ENCODE measurements at regions not wholly inside any gene's neighbourhood (a gene's known extent, or its start where the extent isn't known, plus 50 kb on each side); places are given as distances from the start of the nearest gene placed in this dataset.

DNA sequence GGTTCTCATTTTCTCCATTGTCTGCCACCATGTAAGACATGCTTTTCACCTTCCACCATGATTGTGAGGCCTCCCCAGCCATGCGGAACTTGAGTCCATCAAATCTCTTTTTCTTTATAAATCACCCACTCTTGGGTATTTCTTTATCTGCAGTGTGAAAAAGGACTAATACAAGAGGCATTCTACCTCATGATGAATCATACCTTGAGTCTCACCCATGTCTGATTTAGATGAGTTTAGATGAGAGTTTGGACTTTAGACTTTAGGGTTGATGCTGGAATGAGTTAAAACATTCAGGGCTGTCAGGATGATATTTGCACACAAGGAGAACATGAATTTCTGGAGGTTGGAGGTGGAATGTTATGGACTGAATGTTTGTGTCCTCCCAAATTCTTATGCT lies 545.6 kb downstream of the C6orf118 start:
- Histone ChIP-seq H3K79me2 (replicated peaks; ENCODE audit: insufficient read depth, low read length) (no peaks in the 10 kb centered on the region), H3K27me3 (ENCODE audit: insufficient read depth, low read depth, low read length) (no peaks in the 10 kb centered on the region), H3K9ac (ENCODE audit: low read length) (no peak overlapping the region), H3K4me3 (ENCODE audit: low read length) (no peak overlapping the region), H3K9me3 (ENCODE audit: low read length) (no peaks in the 10 kb centered on the region), H3F3A (ENCODE audit: insufficient read depth, low read length, poor library complexity, severe bottlenecking) (no peaks in the 10 kb centered on the region), H3K4me2 (ENCODE audit: low read length) (no peak overlapping the region), H4K20me1 (ENCODE audit: insufficient read depth) (no peaks in the 10 kb centered on the region), H3K27ac (ENCODE audit: low read length) (no peak overlapping the region), H2AFZ (ENCODE audit: low read depth, low read length) (no peak overlapping the region), H3K9me2 (ENCODE audit: insufficient read depth, low read length) (no peaks in the 10 kb centered on the region), H3K36me3 (ENCODE audit: insufficient read depth, low read length) (no peaks in the 10 kb centered on the region)
- TF ChIP-seq SMC3 (conservative IDR thresholded peaks at IDR 0.05; ENCODE audit: poor library complexity) (no peak), EP300 (conservative IDR thresholded peaks at IDR 0.05; ENCODE audit: poor library complexity, severe bottlenecking) (no peak), TAF1 (IDR thresholded peaks at IDR 0.05; ENCODE audit: low read depth) (no peak), POLR2AphosphoS5 (IDR thresholded peaks at IDR 0.05) (no peak), RAD21 (conservative IDR thresholded peaks at IDR 0.05) (no peak), MXI1 (conservative IDR thresholded peaks at IDR 0.05; ENCODE audit: poor library complexity, severe bottlenecking) (no peak), EZH2 (IDR thresholded peaks at IDR 0.05; ENCODE audit: borderline replicate concordance, insufficient read depth, low read length, poor library complexity, severe bottlenecking) (no peak)
- TF ChIP-seq, protein P1, sequence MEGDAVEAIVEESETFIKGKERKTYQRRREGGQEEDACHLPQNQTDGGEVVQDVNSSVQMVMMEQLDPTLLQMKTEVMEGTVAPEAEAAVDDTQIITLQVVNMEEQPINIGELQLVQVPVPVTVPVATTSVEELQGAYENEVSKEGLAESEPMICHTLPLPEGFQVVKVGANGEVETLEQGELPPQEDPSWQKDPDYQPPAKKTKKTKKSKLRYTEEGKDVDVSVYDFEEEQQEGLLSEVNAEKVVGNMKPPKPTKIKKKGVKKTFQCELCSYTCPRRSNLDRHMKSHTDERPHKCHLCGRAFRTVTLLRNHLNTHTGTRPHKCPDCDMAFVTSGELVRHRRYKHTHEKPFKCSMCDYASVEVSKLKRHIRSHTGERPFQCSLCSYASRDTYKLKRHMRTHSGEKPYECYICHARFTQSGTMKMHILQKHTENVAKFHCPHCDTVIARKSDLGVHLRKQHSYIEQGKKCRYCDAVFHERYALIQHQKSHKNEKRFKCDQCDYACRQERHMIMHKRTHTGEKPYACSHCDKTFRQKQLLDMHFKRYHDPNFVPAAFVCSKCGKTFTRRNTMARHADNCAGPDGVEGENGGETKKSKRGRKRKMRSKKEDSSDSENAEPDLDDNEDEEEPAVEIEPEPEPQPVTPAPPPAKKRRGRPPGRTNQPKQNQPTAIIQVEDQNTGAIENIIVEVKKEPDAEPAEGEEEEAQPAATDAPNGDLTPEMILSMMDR (IDR thresholded peaks at IDR 0.05; ENCODE audit: poor library complexity, severe bottlenecking), result no peak
- TF ChIP-seq, protein P2, sequence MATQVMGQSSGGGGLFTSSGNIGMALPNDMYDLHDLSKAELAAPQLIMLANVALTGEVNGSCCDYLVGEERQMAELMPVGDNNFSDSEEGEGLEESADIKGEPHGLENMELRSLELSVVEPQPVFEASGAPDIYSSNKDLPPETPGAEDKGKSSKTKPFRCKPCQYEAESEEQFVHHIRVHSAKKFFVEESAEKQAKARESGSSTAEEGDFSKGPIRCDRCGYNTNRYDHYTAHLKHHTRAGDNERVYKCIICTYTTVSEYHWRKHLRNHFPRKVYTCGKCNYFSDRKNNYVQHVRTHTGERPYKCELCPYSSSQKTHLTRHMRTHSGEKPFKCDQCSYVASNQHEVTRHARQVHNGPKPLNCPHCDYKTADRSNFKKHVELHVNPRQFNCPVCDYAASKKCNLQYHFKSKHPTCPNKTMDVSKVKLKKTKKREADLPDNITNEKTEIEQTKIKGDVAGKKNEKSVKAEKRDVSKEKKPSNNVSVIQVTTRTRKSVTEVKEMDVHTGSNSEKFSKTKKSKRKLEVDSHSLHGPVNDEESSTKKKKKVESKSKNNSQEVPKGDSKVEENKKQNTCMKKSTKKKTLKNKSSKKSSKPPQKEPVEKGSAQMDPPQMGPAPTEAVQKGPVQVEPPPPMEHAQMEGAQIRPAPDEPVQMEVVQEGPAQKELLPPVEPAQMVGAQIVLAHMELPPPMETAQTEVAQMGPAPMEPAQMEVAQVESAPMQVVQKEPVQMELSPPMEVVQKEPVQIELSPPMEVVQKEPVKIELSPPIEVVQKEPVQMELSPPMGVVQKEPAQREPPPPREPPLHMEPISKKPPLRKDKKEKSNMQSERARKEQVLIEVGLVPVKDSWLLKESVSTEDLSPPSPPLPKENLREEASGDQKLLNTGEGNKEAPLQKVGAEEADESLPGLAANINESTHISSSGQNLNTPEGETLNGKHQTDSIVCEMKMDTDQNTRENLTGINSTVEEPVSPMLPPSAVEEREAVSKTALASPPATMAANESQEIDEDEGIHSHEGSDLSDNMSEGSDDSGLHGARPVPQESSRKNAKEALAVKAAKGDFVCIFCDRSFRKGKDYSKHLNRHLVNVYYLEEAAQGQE (IDR thresholded peaks at IDR 0.05; ENCODE audit: borderline replicate concordance), result no peak

DNA sequence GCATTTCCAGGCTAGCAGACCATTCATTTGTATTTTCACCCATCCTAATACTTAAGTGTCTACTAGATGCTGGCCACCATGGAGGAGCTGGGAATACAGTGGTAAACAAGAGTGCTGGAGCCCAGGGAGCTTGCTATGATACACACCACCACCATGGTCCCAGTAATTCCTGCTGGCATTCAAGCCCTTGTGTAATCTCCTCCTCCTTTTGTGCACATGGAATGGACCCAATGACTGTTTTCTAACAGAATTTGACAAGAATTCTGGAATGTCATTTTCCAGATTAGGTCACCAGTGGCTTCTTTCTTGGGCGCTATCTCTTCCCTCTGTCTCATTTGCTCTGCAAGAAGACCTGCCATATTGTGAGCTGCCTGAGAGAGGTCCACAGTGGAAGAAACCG lies 552.0 kb downstream of the C6orf118 start:
- Histone ChIP-seq H3K9ac (ENCODE audit: low read length) (no peak overlapping the region), H3K4me3 (ENCODE audit: low read length) (no peak overlapping the region), H3K9me3 (ENCODE audit: low read length) (no peaks in the 10 kb centered on the region), H2AFZ (ENCODE audit: low read depth, low read length) (no peak overlapping the region), H3K9me2 (ENCODE audit: insufficient read depth, low read length) (no peaks in the 10 kb centered on the region), H3K36me3 (ENCODE audit: insufficient read depth, low read length) (no peaks in the 10 kb centered on the region), H4K20me1 (ENCODE audit: insufficient read depth) (no peaks in the 10 kb centered on the region), H3K79me2 (replicated peaks; ENCODE audit: insufficient read depth, low read length) (no peaks in the 10 kb centered on the region), H3F3A (ENCODE audit: insufficient read depth, low read length, poor library complexity, severe bottlenecking) (no peaks in the 10 kb centered on the region), H3K27me3 (ENCODE audit: insufficient read depth, low read depth, low read length) (no peaks in the 10 kb centered on the region), H3K27ac (ENCODE audit: low read length) (no peak overlapping the region), H3K4me2 (ENCODE audit: low read length) (no peak overlapping the region)
- TF ChIP-seq RAD21 (conservative IDR thresholded peaks at IDR 0.05) (no peak), EP300 (conservative IDR thresholded peaks at IDR 0.05; ENCODE audit: poor library complexity, severe bottlenecking) (no peak), SMC3 (conservative IDR thresholded peaks at IDR 0.05; ENCODE audit: poor library complexity) (no peak)
- TF ChIP-seq, protein P1 (IDR thresholded peaks at IDR 0.05; ENCODE audit: poor library complexity, severe bottlenecking), result no peak

Data from neural cell (in vitro differentiated cells).